Activated naive CD8-positive, alpha-beta T cell treated with anti-CD3 and anti-CD28 coated beads for 36 hours (primary cell): ENCODE measurements at regions not wholly inside any gene's neighbourhood (a gene's known extent, or its start where the extent isn't known, plus 50 kb on each side); places are given as distances from the start of the nearest gene placed in this dataset.

Experiments
- DNase-seq: peaks from one replicate; pipeline ENCODE4 v3.0.0; 2021
- H3K27ac Mint-ChIP-seq: one replicate; pipeline ENCODE4 v1.8.0; 2022; ENCODE audit warnings: mild to moderate bottlenecking, moderate library complexity, mixed read lengths
- H3K27me3 Mint-ChIP-seq: one replicate; pipeline ENCODE4 v1.8.0; 2022; ENCODE audit warnings: mild to moderate bottlenecking, mixed read lengths
- H3K36me3 Mint-ChIP-seq: one replicate; pipeline ENCODE4 v1.8.0; 2021; ENCODE audit warnings: mild to moderate bottlenecking, mixed read lengths
- H3K4me1 Mint-ChIP-seq: one replicate; pipeline ENCODE4 v1.8.0; 2021; ENCODE audit warnings: mixed read lengths
- H3K4me3 Mint-ChIP-seq: one replicate; pipeline ENCODE4 v1.8.0; 2022; ENCODE audit warnings: mild to moderate bottlenecking, moderate library complexity, mixed read lengths
- H3K9me3 Mint-ChIP-seq: one replicate; pipeline ENCODE4 v1.8.0; 2022; ENCODE audit warnings: mixed read lengths

GRCh38 chr4:120431180-120431579, 364.5 kb upstream of the MAD2L1 start:
- H3K27me3 Mint-ChIP-seq, result peaks cover 10% of the 10 kb centered on the region
- H3K27ac Mint-ChIP-seq, result no peak overlapping the region
- H3K36me3 Mint-ChIP-seq, result no peaks in the 10 kb centered on the region
- no peaks in the 10 kb centered on the region for H3K9me3 Mint-ChIP-seq
- no peak overlapping the region for H3K4me3 Mint-ChIP-seq
- peaks cover 2% of the 10 kb centered on the region for H3K4me1 Mint-ChIP-seq
- DNase-seq, result no peak

- H3K27ac Mint-ChIP-seq, result no peak overlapping the region
- H3K27me3 Mint-ChIP-seq, result no peaks in the 10 kb centered on the region
- no peaks in the 10 kb centered on the region for H3K36me3 Mint-ChIP-seq
- no peaks in the 10 kb centered on the region for H3K4me1 Mint-ChIP-seq
- H3K9me3 Mint-ChIP-seq, result peaks cover 10% of the 10 kb centered on the region
- no peak for DNase-seq
- no peak overlapping the region for H3K4me3 Mint-ChIP-seq
Measured at GRCh38 chr4:120418146-120418545, 351.5 kb upstream of the MAD2L1 start.

- no peaks in the 10 kb centered on the region for H3K36me3 Mint-ChIP-seq
- no peak overlapping the region for H3K27ac Mint-ChIP-seq
- H3K27me3 Mint-ChIP-seq, result no peaks in the 10 kb centered on the region
- no peak for DNase-seq
- H3K4me3 Mint-ChIP-seq, result no peak overlapping the region
- H3K9me3 Mint-ChIP-seq, result peaks cover 24% of the 10 kb centered on the region
- H3K4me1 Mint-ChIP-seq, result no peaks in the 10 kb centered on the region
Measured at GRCh38 chr4:120415896-120416295, 349.2 kb upstream of the MAD2L1 start.

- H3K4me3 Mint-ChIP-seq, result no peak overlapping the region
- H3K36me3 Mint-ChIP-seq, result no peaks in the 10 kb centered on the region
- H3K27ac Mint-ChIP-seq, result no peak overlapping the region
- H3K27me3 Mint-ChIP-seq, result peaks cover 3% of the 10 kb centered on the region
- H3K4me1 Mint-ChIP-seq, result no peaks in the 10 kb centered on the region
- no peak for DNase-seq
- peaks cover 24% of the 10 kb centered on the region for H3K9me3 Mint-ChIP-seq
Measured at GRCh38 chr4:120406960-120407359, 340.3 kb upstream of the MAD2L1 start.

- no peaks in the 10 kb centered on the region for H3K4me1 Mint-ChIP-seq
- peaks cover 3% of the 10 kb centered on the region for H3K27me3 Mint-ChIP-seq
- no peak for DNase-seq
- no peak overlapping the region for H3K27ac Mint-ChIP-seq
- peaks cover 5% of the 10 kb centered on the region for H3K9me3 Mint-ChIP-seq
- no peak overlapping the region for H3K4me3 Mint-ChIP-seq
- no peaks in the 10 kb centered on the region for H3K36me3 Mint-ChIP-seq
Measured at GRCh38 chr4:120403296-120403695, 336.6 kb upstream of the MAD2L1 start.

GRCh38 chr4:120400441-120400840, 333.8 kb upstream of the MAD2L1 start:
- Mint-ChIP-seq H3K9me3 (no peaks in the 10 kb centered on the region), H3K36me3 (no peaks in the 10 kb centered on the region), H3K4me1 (no peaks in the 10 kb centered on the region), H3K27ac (no peak overlapping the region), H3K4me3 (no peak overlapping the region), H3K27me3 (peaks cover 3% of the 10 kb centered on the region)
- no peak for DNase-seq

GRCh38 chr4:120399826-120400225, 333.2 kb upstream of the MAD2L1 start:
- no peaks in the 10 kb centered on the region for H3K36me3 Mint-ChIP-seq
- no peaks in the 10 kb centered on the region for H3K4me1 Mint-ChIP-seq
- peaks cover 3% of the 10 kb centered on the region for H3K27me3 Mint-ChIP-seq
- H3K4me3 Mint-ChIP-seq, result no peak overlapping the region
- no peak overlapping the region for H3K27ac Mint-ChIP-seq
- no peak for DNase-seq
- no peaks in the 10 kb centered on the region for H3K9me3 Mint-ChIP-seq

GRCh38 chr4:120395746-120396145, 329.1 kb upstream of the MAD2L1 start:
- no peaks in the 10 kb centered on the region for H3K27me3 Mint-ChIP-seq
- no peak overlapping the region for H3K4me3 Mint-ChIP-seq
- H3K9me3 Mint-ChIP-seq, result no peaks in the 10 kb centered on the region
- H3K36me3 Mint-ChIP-seq, result no peaks in the 10 kb centered on the region
- DNase-seq, result no peak
- no peaks in the 10 kb centered on the region for H3K4me1 Mint-ChIP-seq
- H3K27ac Mint-ChIP-seq, result no peak overlapping the region

- no peak for DNase-seq
- no peaks in the 10 kb centered on the region for H3K27me3 Mint-ChIP-seq
- H3K4me1 Mint-ChIP-seq, result no peaks in the 10 kb centered on the region
- no peaks in the 10 kb centered on the region for H3K36me3 Mint-ChIP-seq
- H3K9me3 Mint-ChIP-seq, result no peaks in the 10 kb centered on the region
- H3K4me3 Mint-ChIP-seq, result no peak overlapping the region
- H3K27ac Mint-ChIP-seq, result no peak overlapping the region
Measured at GRCh38 chr4:120355881-120356280, 289.2 kb upstream of the MAD2L1 start.

- H3K4me3 Mint-ChIP-seq, result no peak overlapping the region
- H3K9me3 Mint-ChIP-seq, result no peaks in the 10 kb centered on the region
- no peaks in the 10 kb centered on the region for H3K4me1 Mint-ChIP-seq
- no peak for DNase-seq
- H3K27me3 Mint-ChIP-seq, result no peaks in the 10 kb centered on the region
- H3K36me3 Mint-ChIP-seq, result no peaks in the 10 kb centered on the region
- H3K27ac Mint-ChIP-seq, result no peak overlapping the region
Measured at GRCh38 chr4:120354381-120354780, 287.7 kb upstream of the MAD2L1 start.

GRCh38 chr4:120353235-120353634, 286.6 kb upstream of the MAD2L1 start:
- H3K36me3 Mint-ChIP-seq, result no peaks in the 10 kb centered on the region
- no peak for DNase-seq
- no peak overlapping the region for H3K27ac Mint-ChIP-seq
- no peaks in the 10 kb centered on the region for H3K4me1 Mint-ChIP-seq
- H3K9me3 Mint-ChIP-seq, result no peaks in the 10 kb centered on the region
- no peak overlapping the region for H3K4me3 Mint-ChIP-seq
- H3K27me3 Mint-ChIP-seq, result no peaks in the 10 kb centered on the region

GRCh38 chr4:120352739-120353138, 286.1 kb upstream of the MAD2L1 start:
- Mint-ChIP-seq H3K27ac (no peak overlapping the region), H3K9me3 (no peaks in the 10 kb centered on the region), H3K27me3 (no peaks in the 10 kb centered on the region), H3K4me1 (no peaks in the 10 kb centered on the region), H3K36me3 (no peaks in the 10 kb centered on the region), H3K4me3 (no peak overlapping the region)
- DNase-seq, result no peak

GRCh38 chr4:120348948-120349347, 282.3 kb upstream of the MAD2L1 start:
- Mint-ChIP-seq H3K9me3 (no peaks in the 10 kb centered on the region), H3K27ac (no peak overlapping the region), H3K27me3 (peaks cover 3% of the 10 kb centered on the region), H3K4me3 (no peak overlapping the region), H3K4me1 (no peaks in the 10 kb centered on the region), H3K36me3 (no peaks in the 10 kb centered on the region)
- DNase-seq, result no peak

GRCh38 chr4:120348521-120348920, 281.9 kb upstream of the MAD2L1 start:
- Mint-ChIP-seq H3K9me3 (no peaks in the 10 kb centered on the region), H3K36me3 (no peaks in the 10 kb centered on the region), H3K4me3 (no peak overlapping the region), H3K4me1 (no peaks in the 10 kb centered on the region), H3K27ac (no peak overlapping the region), H3K27me3 (peaks cover 3% of the 10 kb centered on the region)
- DNase-seq, result no peak

- Mint-ChIP-seq H3K9me3 (no peaks in the 10 kb centered on the region), H3K27me3 (no peaks in the 10 kb centered on the region), H3K27ac (no peak overlapping the region), H3K4me1 (peaks cover 5% of the 10 kb centered on the region), H3K36me3 (no peaks in the 10 kb centered on the region), H3K4me3 (no peak overlapping the region)
- DNase-seq, result no peak
Measured at GRCh38 chr4:120331486-120332370, 265.1 kb upstream of the MAD2L1 start.

GRCh38 chr4:120329386-120329785, 262.7 kb upstream of the MAD2L1 start:
- Mint-ChIP-seq H3K4me1 (peaks cover 5% of the 10 kb centered on the region), H3K9me3 (no peaks in the 10 kb centered on the region), H3K36me3 (no peaks in the 10 kb centered on the region), H3K4me3 (no peak overlapping the region), H3K27ac (no peak overlapping the region), H3K27me3 (no peaks in the 10 kb centered on the region)
- no peak for DNase-seq
